Suppressor macrophage treated with lipopolysaccharide for 1 hour (primary cell): ENCODE measurements at regions not wholly inside any gene's neighbourhood (a gene's known extent, or its start where the extent isn't known, plus 50 kb on each side); places are given as distances from the start of the nearest gene placed in this dataset.
A peak's percentile ranks its signal among the peaks of the same experiment; 100 is the strongest.

ENCODE experiments used
- DNase-seq, 3 donors: peaks; one replicate each; pipeline ENCODE4 v3.0.0-alpha.2; 2020 to 2022

GRCh38 chr3:99430348-99431134, 207.9 kb upstream of the COL8A1 start:
- no peak for DNase-seq

- no peak for DNase-seq
Measured at GRCh38 chr3:99429502-99429901, 208.9 kb upstream of the COL8A1 start.

- DNase-seq, result no peak
Measured at GRCh38 chr3:99425930-99426329, 212.5 kb upstream of the COL8A1 start.

GRCh38 chr3:99419116-99419515, 219.3 kb upstream of the COL8A1 start:
- DNase-seq, result peak in 2 of 3 donors; percentile 11 to 19

GRCh38 chr3:99418709-99419108, 219.7 kb upstream of the COL8A1 start:
- peak; percentile 16 to 41 (median 31) for DNase-seq

GRCh38 chr3:99418209-99418635, 220.2 kb upstream of the COL8A1 start:
- peak in 1 of 3 donors; percentile 3 for DNase-seq

- no peak for DNase-seq
Measured at GRCh38 chr3:99413504-99413903, 224.9 kb upstream of the COL8A1 start.

- DNase-seq, result no peak
Measured at GRCh38 chr3:99410789-99411311, 227.5 kb upstream of the COL8A1 start.

- DNase-seq, result no peak
Measured at GRCh38 chr3:99409961-99410360, 228.4 kb upstream of the COL8A1 start.

GRCh38 chr3:99407257-99407656, 231.1 kb upstream of the COL8A1 start:
- no peak for DNase-seq

- no peak for DNase-seq
Measured at GRCh38 chr3:99402755-99403154, 235.6 kb upstream of the COL8A1 start.

- no peak for DNase-seq
Measured at GRCh38 chr3:99400352-99400751, 238.0 kb upstream of the COL8A1 start.

- DNase-seq, result no peak
Measured at GRCh38 chr3:99396651-99397275, 241.6 kb upstream of the COL8A1 start.

- no peak for DNase-seq
Measured at GRCh38 chr3:99394831-99395778, 243.3 kb upstream of the COL8A1 start.

- no peak for DNase-seq
Measured at GRCh38 chr3:99393961-99394360, 244.4 kb upstream of the COL8A1 start.

GRCh38 chr3:99388780-99389179, 249.6 kb upstream of the COL8A1 start:
- no peak for DNase-seq

- DNase-seq, result no peak
Measured at GRCh38 chr3:99384596-99384995, 253.8 kb upstream of the COL8A1 start.

- DNase-seq, result no peak
Measured at GRCh38 chr3:99376926-99377325, 261.5 kb upstream of the COL8A1 start.

- no peak for DNase-seq
Measured at GRCh38 chr3:99373846-99374210, 264.6 kb upstream of the COL8A1 start.

- no peak for DNase-seq
Measured at GRCh38 chr3:99373088-99373845, 265.1 kb upstream of the COL8A1 start.

GRCh38 chr3:99366663-99367429, 271.5 kb upstream of the COL8A1 start:
- DNase-seq, result no peak

GRCh38 chr3:99365979-99366378, 272.4 kb upstream of the COL8A1 start:
- DNase-seq, result no peak
